LNCAP (cell line): ENCODE measurements at regions not wholly inside any gene's neighbourhood (a gene's known extent, or its start where the extent isn't known, plus 50 kb on each side); places are given as distances from the start of the nearest gene placed in this dataset.

Experiments
- CTCF ChIP-seq: fragments of 450-650 bp; IDR thresholded peaks from 2 replicates; pipeline ENCODE4 v1.5.1; 2017; ENCODE audit warnings: mild to moderate bottlenecking

GRCh38 chr10:56298941-56299340, 62.1 kb downstream of the ZWINT start:
- TF ChIP-seq CTCF: no peak

GRCh38 chr10:56296618-56297017, 64.4 kb downstream of the ZWINT start:
- TF ChIP-seq CTCF: no peak

- no peak for TF ChIP-seq CTCF
Measured at GRCh38 chr10:56288403-56288802, 72.7 kb downstream of the ZWINT start.

- no peak for TF ChIP-seq CTCF
Measured at GRCh38 chr10:56286096-56286495, 75.0 kb downstream of the ZWINT start.

GRCh38 chr10:56279270-56279669, 81.8 kb downstream of the ZWINT start:
- no peak for TF ChIP-seq CTCF

GRCh38 chr10:56269181-56269580, 91.9 kb downstream of the ZWINT start:
- no peak for TF ChIP-seq CTCF

- no peak for TF ChIP-seq CTCF
Measured at GRCh38 chr10:56266120-56266519, 94.9 kb downstream of the ZWINT start.

- TF ChIP-seq CTCF: no peak
Measured at GRCh38 chr10:56258991-56259390, 102.1 kb downstream of the ZWINT start.
